ENCODE measurements at regions not wholly inside any gene's neighbourhood (a gene's known extent, or its start where the extent isn't known, plus 50 kb on each side); places are given as distances from the start of the nearest gene placed in this dataset.

DNA sequence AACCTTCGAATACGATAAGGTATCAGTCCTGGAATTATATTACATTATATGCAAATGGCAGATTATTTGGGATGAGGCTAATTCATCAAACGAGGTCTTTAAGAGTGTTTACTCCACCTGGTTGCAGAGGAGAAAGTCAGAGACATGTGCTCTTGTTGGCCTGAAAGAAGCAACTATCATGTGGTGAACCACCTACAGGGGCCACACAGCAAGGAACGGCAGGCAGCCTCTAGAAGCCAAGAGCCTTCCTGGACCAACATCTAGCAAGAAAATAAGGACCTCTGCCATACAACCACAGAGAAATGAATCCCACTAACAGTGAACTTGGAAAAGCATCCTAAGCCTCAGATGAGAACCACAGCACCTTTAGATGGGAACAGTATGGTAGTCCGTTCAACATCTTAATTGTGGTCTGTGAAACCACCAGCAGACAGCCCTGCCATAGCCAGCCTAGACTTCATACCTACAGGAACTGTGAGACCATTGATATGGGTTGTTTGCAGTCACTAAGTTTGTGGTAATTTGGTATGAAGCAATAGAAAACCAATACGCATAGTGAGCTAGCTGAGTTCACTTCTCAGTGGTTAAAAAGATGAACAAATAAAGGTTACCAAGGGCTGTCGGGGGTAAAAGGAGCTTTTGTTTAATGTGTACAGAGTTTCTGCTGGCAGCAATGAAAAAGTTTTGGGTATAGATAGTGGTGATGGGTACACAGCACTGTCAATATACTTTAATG is 345.7 kb upstream of the RUNX1 start:
- TF ChIP-seq, protein P1, sequence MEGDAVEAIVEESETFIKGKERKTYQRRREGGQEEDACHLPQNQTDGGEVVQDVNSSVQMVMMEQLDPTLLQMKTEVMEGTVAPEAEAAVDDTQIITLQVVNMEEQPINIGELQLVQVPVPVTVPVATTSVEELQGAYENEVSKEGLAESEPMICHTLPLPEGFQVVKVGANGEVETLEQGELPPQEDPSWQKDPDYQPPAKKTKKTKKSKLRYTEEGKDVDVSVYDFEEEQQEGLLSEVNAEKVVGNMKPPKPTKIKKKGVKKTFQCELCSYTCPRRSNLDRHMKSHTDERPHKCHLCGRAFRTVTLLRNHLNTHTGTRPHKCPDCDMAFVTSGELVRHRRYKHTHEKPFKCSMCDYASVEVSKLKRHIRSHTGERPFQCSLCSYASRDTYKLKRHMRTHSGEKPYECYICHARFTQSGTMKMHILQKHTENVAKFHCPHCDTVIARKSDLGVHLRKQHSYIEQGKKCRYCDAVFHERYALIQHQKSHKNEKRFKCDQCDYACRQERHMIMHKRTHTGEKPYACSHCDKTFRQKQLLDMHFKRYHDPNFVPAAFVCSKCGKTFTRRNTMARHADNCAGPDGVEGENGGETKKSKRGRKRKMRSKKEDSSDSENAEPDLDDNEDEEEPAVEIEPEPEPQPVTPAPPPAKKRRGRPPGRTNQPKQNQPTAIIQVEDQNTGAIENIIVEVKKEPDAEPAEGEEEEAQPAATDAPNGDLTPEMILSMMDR (conservative IDR thresholded peaks at IDR 0.05; ENCODE audit: low read length): no peak
- TF ChIP-seq EZH2phosphoT487 (IDR thresholded peaks at IDR 0.05; ENCODE audit: borderline replicate concordance, low read depth, low read length): no peak
- BruUV-seq (replicated peaks): no TSS peak
- no peaks in the 10 kb centered on the region for H3K79me2 ChIP-seq (ENCODE audit: insufficient read depth, low read depth, low read length)
- H3K9me3 ChIP-seq (ENCODE audit: low read length): no peaks in the 10 kb centered on the region
- H3K36me3 ChIP-seq (ENCODE audit: insufficient read depth, low read length): no peaks in the 10 kb centered on the region
- intact Hi-C loops (cut with micrococcal nuclease; ENCODE audit: unreplicated experiment): no loop called here
- no peak overlapping the region for H3K4me2 ChIP-seq (ENCODE audit: low read length)
- CTCF ChIA-PET (ENCODE audit: unreplicated experiment): no interaction called here
- POLR2A ChIA-PET: interaction anchor here (0.6 kb wide), 1 partner anchor 256 kb away, joined by 3 read pairs; no protein-coding TSS in a partner anchor
- peaks cover 14% of the 10 kb centered on the region for H3K4me1 ChIP-seq (ENCODE audit: insufficient read depth, low read length, poor library complexity, severe bottlenecking)
- no peaks in the 10 kb centered on the region for H4K20me1 ChIP-seq (ENCODE audit: insufficient read depth, low read length)
- H3K9me2 ChIP-seq (ENCODE audit: insufficient read depth, low read length): no peaks in the 10 kb centered on the region; the same call in 1 of the 2 replicates
- no peak for DNase-seq (ENCODE audit: low spot score)
- H2AFZ ChIP-seq (ENCODE audit: low read length): no peak overlapping the region
- no peak overlapping the region for H3K4me3 ChIP-seq (ENCODE audit: low read depth, low read length, poor library complexity, severe bottlenecking)
- H3K27ac ChIP-seq (ENCODE audit: low read depth, low read length, poor library complexity, severe bottlenecking): no peak overlapping the region

DNA sequence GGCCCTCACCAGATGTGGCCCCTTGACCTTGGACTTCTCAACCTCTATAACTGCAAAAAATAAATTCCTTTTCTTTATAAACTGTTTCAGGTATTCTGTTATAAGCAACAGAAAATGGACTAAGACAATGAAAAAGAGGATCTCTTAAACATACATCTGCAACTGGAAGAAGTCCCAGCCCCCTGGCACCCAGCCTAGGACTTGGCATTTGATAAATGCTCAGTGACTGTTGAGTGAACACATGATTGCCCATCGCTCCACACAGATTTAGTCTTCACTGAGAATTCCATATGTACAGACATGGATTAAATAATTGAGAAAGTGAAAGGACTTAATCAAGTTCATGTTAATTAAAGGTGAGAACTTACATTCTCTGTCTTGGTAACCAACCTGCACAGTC is 344.9 kb upstream of the RUNX1 start:
- DNase-seq (ENCODE audit: low spot score): no peak
- ChIA-PET CTCF (ENCODE audit: unreplicated experiment) (no interaction called here), POLR2A (no interaction called here)
- intact Hi-C loops (cut with micrococcal nuclease; ENCODE audit: unreplicated experiment): no loop called here
- H3K9me3 ChIP-seq (ENCODE audit: low read length): peaks cover 2% of the 10 kb centered on the region; the same call in 1 of the 2 replicates
- no peak overlapping the region for H3K27ac ChIP-seq (ENCODE audit: low read depth, low read length, poor library complexity, severe bottlenecking)
- H3K4me3 ChIP-seq (ENCODE audit: low read depth, low read length, poor library complexity, severe bottlenecking): no peak overlapping the region
- H3K79me2 ChIP-seq (ENCODE audit: insufficient read depth, low read depth, low read length): no peaks in the 10 kb centered on the region
- no peaks in the 10 kb centered on the region for H3K36me3 ChIP-seq (ENCODE audit: insufficient read depth, low read length)
- H3K9me2 ChIP-seq (ENCODE audit: insufficient read depth, low read length): no peaks in the 10 kb centered on the region; the same call in 1 of the 2 replicates
- H3K4me2 ChIP-seq (ENCODE audit: low read length): no peak overlapping the region
- no TSS peak for BruUV-seq (replicated peaks)
- H2AFZ ChIP-seq (ENCODE audit: low read length): no peak overlapping the region
- H4K20me1 ChIP-seq (ENCODE audit: insufficient read depth, low read length): no peaks in the 10 kb centered on the region
- peaks cover 7% of the 10 kb centered on the region for H3K4me1 ChIP-seq (ENCODE audit: insufficient read depth, low read length, poor library complexity, severe bottlenecking)
- no peak for TF ChIP-seq EZH2phosphoT487 (IDR thresholded peaks at IDR 0.05; ENCODE audit: borderline replicate concordance, low read depth, low read length)

DNA sequence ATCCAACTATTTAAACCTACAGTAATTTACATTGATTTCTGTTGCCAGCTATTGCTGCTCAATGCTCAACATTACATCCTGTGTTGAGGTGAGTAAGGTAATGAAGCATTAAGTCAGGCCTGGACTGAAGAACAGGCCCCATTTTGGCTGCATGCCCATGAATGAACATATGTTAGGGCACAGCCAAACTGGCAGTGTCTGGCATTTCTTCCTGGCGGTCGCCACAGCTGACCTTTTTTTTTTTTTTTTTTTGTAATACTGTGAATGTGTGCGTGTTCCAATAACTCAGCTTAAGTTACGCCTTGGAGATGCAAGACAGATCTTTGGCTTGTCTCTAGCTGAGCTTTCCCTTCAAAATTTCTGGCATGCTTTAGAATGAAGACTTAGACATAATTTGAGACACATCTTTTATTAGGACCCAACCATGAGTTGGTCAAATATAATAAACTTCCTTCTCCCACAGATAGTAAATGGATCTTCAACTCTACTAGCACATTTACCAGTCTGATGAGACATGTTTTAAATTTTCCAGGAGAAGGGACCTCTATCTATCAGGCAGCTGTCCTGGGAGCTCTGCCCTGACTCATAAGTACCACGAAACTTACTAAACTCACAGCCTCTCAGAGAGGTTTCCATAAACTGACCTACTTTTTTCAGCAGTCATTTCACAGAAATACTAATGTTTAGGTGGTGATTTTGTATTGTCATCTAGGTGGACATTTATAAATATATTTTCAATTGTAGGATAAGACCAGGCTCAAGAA is 341.1 kb upstream of the RUNX1 start:
- no peak overlapping the region for H2AFZ ChIP-seq (ENCODE audit: low read length)
- no peak overlapping the region for H3K4me3 ChIP-seq (ENCODE audit: low read depth, low read length, poor library complexity, severe bottlenecking)
- no peaks in the 10 kb centered on the region for H4K20me1 ChIP-seq (ENCODE audit: insufficient read depth, low read length)
- H3K9me3 ChIP-seq (ENCODE audit: low read length): peaks cover 7% of the 10 kb centered on the region; the same call in 1 of the 2 replicates
- no peak overlapping the region for H3K27ac ChIP-seq (ENCODE audit: low read depth, low read length, poor library complexity, severe bottlenecking)
- no peaks in the 10 kb centered on the region; the same call in 1 of the 2 replicates for H3K9me2 ChIP-seq (ENCODE audit: insufficient read depth, low read length)
- no peak for TF ChIP-seq EZH2phosphoT487 (IDR thresholded peaks at IDR 0.05; ENCODE audit: borderline replicate concordance, low read depth, low read length)
- TF ChIP-seq, protein P1 (conservative IDR thresholded peaks at IDR 0.05; ENCODE audit: low read length): no peak
- no TSS peak for BruUV-seq (replicated peaks)
- POLR2A ChIA-PET: interaction anchor here (0.6 to 1.0 kb wide), 2 partner anchors 315 to 486 kb away, joined by 3 read pairs; no protein-coding TSS in a partner anchor
- CTCF ChIA-PET (ENCODE audit: unreplicated experiment): no interaction called here
- intact Hi-C loops (cut with micrococcal nuclease; ENCODE audit: unreplicated experiment): no loop called here
- no peak for DNase-seq (ENCODE audit: low spot score)
- no peak overlapping the region for H3K4me2 ChIP-seq (ENCODE audit: low read length)
- H3K36me3 ChIP-seq (ENCODE audit: insufficient read depth, low read length): no peaks in the 10 kb centered on the region
- no peaks in the 10 kb centered on the region for H3K79me2 ChIP-seq (ENCODE audit: insufficient read depth, low read depth, low read length)
- no peaks in the 10 kb centered on the region for H3K4me1 ChIP-seq (ENCODE audit: insufficient read depth, low read length, poor library complexity, severe bottlenecking)

Measured in OCI-LY7 (cell line).